ENCODE measurements at regions not wholly inside any gene's neighbourhood (a gene's known extent, or its start where the extent isn't known, plus 50 kb on each side); places are given as distances from the start of the nearest gene placed in this dataset.

GRCh38 chr16:86229283-86229682 lies 281.0 kb upstream of the FOXF1 start:
- TF ChIP-seq CTCF (IDR thresholded peaks at IDR 0.05) (no peak), POLR2AphosphoS5 (IDR thresholded peaks at IDR 0.05; ENCODE audit: low read depth, low read length) (no peak)

Data from Panc1 (cell line).